H9 (cell line): ENCODE measurements at regions not wholly inside any gene's neighbourhood (a gene's known extent, or its start where the extent isn't known, plus 50 kb on each side); places are given as distances from the start of the nearest gene placed in this dataset.
"Not testable (repeated sequence)": the region's sequence is repeated elsewhere in the genome, so short reads cannot be mapped to it uniquely, and the experiment has no call there.

Source experiments
- DNase-seq: peaks from one replicate; pipeline ENCODE4 v3.0.0-alpha.2; 2017
- H2AFZ ChIP-seq: one replicate; pipeline ENCODE4 v1.6.1; 2013; ENCODE audit warnings: mild to moderate bottlenecking, low read length, control low read depth, moderate library complexity
- H2AK5ac ChIP-seq: 2 replicates; pipeline ENCODE4 v1.6.1; 2013; ENCODE audit warnings: low read length, control low read depth, mixed read lengths; ENCODE audit not compliant: insufficient read length
- H2BK120ac ChIP-seq: one replicate; pipeline ENCODE4 v1.6.1; 2013; ENCODE audit warnings: low read depth, mild to moderate bottlenecking, low read length, control low read depth, inconsistent platforms; ENCODE audit not compliant: poor library complexity, severe bottlenecking
- H2BK12ac ChIP-seq: 2 replicates; pipeline ENCODE4 v1.6.1; 2013; ENCODE audit warnings: low read length, control low read depth, mixed read lengths, low read depth; ENCODE audit not compliant: insufficient read length
- H2BK15ac ChIP-seq: 2 replicates; pipeline ENCODE4 v1.6.1; 2013; ENCODE audit warnings: low read depth, low read length, control low read depth
- H2BK20ac ChIP-seq: one replicate; pipeline ENCODE4 v1.6.1; 2013; ENCODE audit warnings: low read depth, mild to moderate bottlenecking, low read length, control low read depth, inconsistent platforms; ENCODE audit not compliant: poor library complexity, severe bottlenecking
- H2BK5ac ChIP-seq: 2 replicates; pipeline ENCODE4 v1.6.1; 2013; ENCODE audit warnings: low read length, control low read depth, mixed read lengths; ENCODE audit not compliant: insufficient read length
- H3K14ac ChIP-seq: 2 replicates; pipeline ENCODE4 v1.6.1; 2013; ENCODE audit warnings: low read length, control low read depth; ENCODE audit not compliant: insufficient read depth
- H3K18ac ChIP-seq: 2 replicates; pipeline ENCODE4 v1.6.1; 2013; ENCODE audit warnings: low read depth, mild to moderate bottlenecking, mixed read lengths, low read length, control low read depth; ENCODE audit not compliant: insufficient read length
- H3K23ac ChIP-seq: 2 replicates; pipeline ENCODE4 v1.6.1; 2013; ENCODE audit warnings: low read length, control low read depth, mixed read lengths, low read depth; ENCODE audit not compliant: insufficient read length
- H3K23me2 ChIP-seq: 2 replicates; pipeline ENCODE4 v1.6.1; 2013; ENCODE audit warnings: low read depth, mild to moderate bottlenecking, mixed read lengths, low read length, control low read depth; ENCODE audit not compliant: insufficient read length, poor library complexity, severe bottlenecking
- H3K27ac ChIP-seq: 2 replicates; pipeline ENCODE4 v1.5.1; 2013; ENCODE audit warnings: low read length, control low read depth, mixed read lengths, low read depth; ENCODE audit not compliant: insufficient read length
- H3K27me3 ChIP-seq: 2 replicates; pipeline ENCODE4 v1.6.1; 2013; ENCODE audit warnings: low read length, control low read depth, inconsistent platforms; ENCODE audit not compliant: insufficient read depth
- H3K4ac ChIP-seq: 2 replicates; pipeline ENCODE4 v1.6.1; 2013; ENCODE audit warnings: low read depth, mild to moderate bottlenecking, control low read depth, inconsistent platforms, low read length, moderate library complexity
- H3K4me1 ChIP-seq: 2 replicates; pipeline ENCODE4 v1.6.1; 2013; ENCODE audit warnings: low read length, control low read depth, inconsistent platforms; ENCODE audit not compliant: insufficient read depth
- H3K4me2 ChIP-seq: 2 replicates; pipeline ENCODE4 v1.6.1; 2013; ENCODE audit warnings: low read length, control low read depth, mixed read lengths; ENCODE audit not compliant: insufficient read length, insufficient read depth
- H3K56ac ChIP-seq: 2 replicates; pipeline ENCODE4 v1.6.1; 2013; ENCODE audit warnings: low read depth, mild to moderate bottlenecking, mixed read lengths, low read length, control low read depth; ENCODE audit not compliant: insufficient read length
- H3K79me1 ChIP-seq: 2 replicates; pipeline ENCODE4 v1.6.1; 2013; ENCODE audit warnings: low read depth, mild to moderate bottlenecking, moderate library complexity, low read length, control low read depth, inconsistent platforms; ENCODE audit not compliant: insufficient read depth, poor library complexity, severe bottlenecking
- H3K79me2 ChIP-seq: 2 replicates; pipeline ENCODE4 v1.6.1; 2013; ENCODE audit warnings: low read length, control low read depth, inconsistent platforms; ENCODE audit not compliant: insufficient read depth
- H3K9ac ChIP-seq: 2 replicates; pipeline ENCODE4 v1.6.1; 2013; ENCODE audit warnings: low read length, control low read depth, mixed read lengths; ENCODE audit not compliant: insufficient read length; ENCODE audit errors: extremely low read depth
- H3K9me3 ChIP-seq: one replicate; pipeline ENCODE4 v1.6.1; 2013; ENCODE audit warnings: low read depth, low read length, inconsistent platforms; ENCODE audit not compliant: control insufficient read depth
- H3T11ph ChIP-seq: one replicate; pipeline ENCODE4 v1.6.1; 2013; ENCODE audit warnings: mild to moderate bottlenecking, low read length, control low read depth, inconsistent platforms
- H4K20me1 ChIP-seq: one replicate; pipeline ENCODE4 v1.6.1; 2013; ENCODE audit not compliant: control insufficient read depth, insufficient read length, insufficient read depth
- H4K5ac ChIP-seq: 2 replicates; pipeline ENCODE4 v1.6.1; 2013; ENCODE audit warnings: low read depth, mild to moderate bottlenecking, mixed read lengths, low read length, control low read depth; ENCODE audit not compliant: insufficient read length
- H4K8ac ChIP-seq: replicated peaks from 2 replicates; pipeline ENCODE4 v1.6.1; 2013; ENCODE audit warnings: low read length, control low read depth, mixed read lengths, low read depth; ENCODE audit not compliant: insufficient read length
- H4K91ac ChIP-seq: 2 replicates; pipeline ENCODE4 v1.6.1; 2013; ENCODE audit warnings: low read depth, mild to moderate bottlenecking, moderate library complexity, mixed read lengths, low read length, control low read depth; ENCODE audit not compliant: insufficient read length
- H3K27ac Mint-ChIP-seq, 3 experiments: 2 replicates in 2 of 3; 3 replicates in 1 of 3; pipeline ENCODE4 v1.8.0; 2020 to 2021; ENCODE audit warnings: mixed read lengths in 3 of 3, mild to moderate bottlenecking in 1 of 3, moderate library complexity in 1 of 3
- H3K27me3 Mint-ChIP-seq: 2 replicates; pipeline ENCODE4 v1.8.0; 2021; ENCODE audit warnings: low read depth, mild to moderate bottlenecking, moderate library complexity, mixed read lengths
- H3K36me3 Mint-ChIP-seq, 3 experiments: 2 replicates in 2 of 3; 3 replicates in 1 of 3; pipeline ENCODE4 v1.8.0; 2020 to 2021; ENCODE audit warnings: low read depth in 3 of 3, mixed read lengths in 3 of 3; ENCODE audit not compliant: insufficient read depth in 1 of 3
- H3K4me1 Mint-ChIP-seq, 2 experiments: 2 replicates each; pipeline ENCODE4 v1.8.0; 2020; ENCODE audit warnings: mixed read lengths in 2 of 2
- H3K4me3 Mint-ChIP-seq, 2 experiments: 2 replicates in 1 of 2; 3 replicates in 1 of 2; pipeline ENCODE4 v1.8.0; 2020 to 2021; ENCODE audit warnings: mild to moderate bottlenecking in 2 of 2, mixed read lengths in 2 of 2, moderate library complexity in 1 of 2
- H3K9me3 Mint-ChIP-seq, 2 experiments: 2 replicates in 1 of 2; 3 replicates in 1 of 2; pipeline ENCODE4 v1.8.0; 2020; ENCODE audit warnings: mild to moderate bottlenecking in 2 of 2, mixed read lengths in 2 of 2, moderate library complexity in 1 of 2
- CTCF ChIP-seq: fragments of 200-600 bp; sonication (generic); conservative IDR thresholded peaks from 3 replicates; pipeline ENCODE4 v1.8.0; 2021; ENCODE audit warnings: antibody characterized with exemption, mild to moderate bottlenecking
- WGBS: extraction: QIAGEN DNeasy Blood & Tissue Kit; methylation state at CpG from one replicate; pipeline ENCODE4 v1.1.7; 2013; ENCODE audit warnings: missing lambda C conversion rate, low lambda C conversion rate, mixed read lengths; ENCODE audit not compliant: insufficient read length; ENCODE audit errors: extremely low coverage; 5-methylcytosine and 5-hydroxymethylcytosine counted together

GRCh38 chr3:125766285-125766826, 171.1 kb upstream of the OSBPL11 start:
- peak overlapping the region; percentile 66 to 83 for H3K4me3 Mint-ChIP-seq
- not testable (repeated sequence) for H2BK20ac ChIP-seq, H4K8ac ChIP-seq, H3K9ac ChIP-seq, H4K20me1 ChIP-seq, H3K56ac ChIP-seq, H4K91ac ChIP-seq, H3K79me2 ChIP-seq, H4K5ac ChIP-seq, H3K4me1 ChIP-seq, H3K27ac ChIP-seq, H3K23ac ChIP-seq, H3K9me3 Mint-ChIP-seq, H3K4ac ChIP-seq, H2AK5ac ChIP-seq, H3K9me3 ChIP-seq, H3K14ac ChIP-seq, H2BK12ac ChIP-seq, H2BK5ac ChIP-seq, H3K4me2 ChIP-seq, H3K27me3 ChIP-seq, H3K23me2 ChIP-seq, H3K27ac Mint-ChIP-seq, H2BK15ac ChIP-seq, H3K36me3 Mint-ChIP-seq, H3T11ph ChIP-seq, H3K18ac ChIP-seq, H2AFZ ChIP-seq, H2BK120ac ChIP-seq, H3K79me1 ChIP-seq
- H3K27me3 Mint-ChIP-seq, result peaks cover 61% of the 10 kb centered on the region
- peak; percentile 65 for DNase-seq
- no CpG with 5 or more reads among the region's 54 CpGs for WGBS
- peaks cover 32 to 46% of the 10 kb centered on the region in 2 experiments for H3K4me1 Mint-ChIP-seq
- TF ChIP-seq CTCF, result peak; percentile 79

- not testable (repeated sequence) for H3K9ac ChIP-seq, H2BK5ac ChIP-seq, H3K23me2 ChIP-seq, H3K4ac ChIP-seq, H3K79me2 ChIP-seq, H2BK15ac ChIP-seq, H3K18ac ChIP-seq, H3K4me1 ChIP-seq, H3K9me3 ChIP-seq, H2AFZ ChIP-seq, H3K23ac ChIP-seq, H3K27me3 ChIP-seq, H3K27ac ChIP-seq, H3K14ac ChIP-seq, H3K36me3 Mint-ChIP-seq, H2AK5ac ChIP-seq, H2BK120ac ChIP-seq, H2BK12ac ChIP-seq, H4K5ac ChIP-seq, H3K27ac Mint-ChIP-seq, H4K91ac ChIP-seq, H4K20me1 ChIP-seq, H3K56ac ChIP-seq, H3K79me1 ChIP-seq, H3K9me3 Mint-ChIP-seq, H2BK20ac ChIP-seq, H3T11ph ChIP-seq, H4K8ac ChIP-seq
- peaks cover 64% of the 10 kb centered on the region for H3K27me3 Mint-ChIP-seq
- peak overlapping the region; percentile 29 for H3K4me2 ChIP-seq
- peaks cover 32 to 46% of the 10 kb centered on the region in 2 experiments for H3K4me1 Mint-ChIP-seq
- WGBS, result no CpG with 5 or more reads among the region's 23 CpGs
- H3K4me3 Mint-ChIP-seq, result peak overlapping the region; percentile 66 to 83
- DNase-seq, result peak; percentile 43
Measured at GRCh38 chr3:125766931-125767330, 171.6 kb upstream of the OSBPL11 start.
